ENCODE measurements at regions not wholly inside any gene's neighbourhood (a gene's known extent, or its start where the extent isn't known, plus 50 kb on each side); places are given as distances from the start of the nearest gene placed in this dataset.

DNA sequence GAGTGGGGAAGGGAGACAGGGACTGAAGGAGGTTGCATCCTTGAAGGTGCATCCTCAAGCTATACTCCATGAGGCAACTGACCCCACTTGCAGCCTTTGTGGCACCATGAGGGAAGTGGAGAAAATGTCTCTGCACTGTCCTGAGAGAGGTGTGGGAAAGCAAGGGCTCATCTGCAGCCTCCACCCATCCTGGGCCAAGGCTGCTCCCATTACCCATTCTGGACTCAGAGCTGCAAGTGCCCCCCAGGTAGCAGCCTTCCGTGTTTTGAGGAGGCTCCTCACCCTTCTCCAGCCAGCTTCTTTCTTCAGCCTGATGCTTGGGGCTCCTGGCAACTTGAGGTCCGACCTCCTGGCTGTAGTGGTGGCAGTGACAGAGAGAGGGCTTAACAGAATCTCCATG, 294.6 kb downstream of the CDH26 start:
- dilution Hi-C loops (cut with HindIII; ENCODE audit: low sequenced_read_pairs, unreplicated experiment), result no loop called here
- Histone ChIP-seq H4K20me1 (ENCODE audit: insufficient read depth, low read length) (no peaks in the 10 kb centered on the region), H3K27ac (ENCODE audit: insufficient read depth, low read length) (no peak overlapping the region), H2BK120ac (ENCODE audit: low read depth, low read length) (peak overlapping the region; percentile 35; the same call in 1 of the 2 replicates), H4K91ac (ENCODE audit: insufficient read depth, low read depth, low read length) (no peak overlapping the region; the same call in 1 of the 2 replicates), H3K56ac (ENCODE audit: extremely low read depth, insufficient read depth, low read length) (no peak overlapping the region), H3K9ac (ENCODE audit: low read depth, low read length) (no peak overlapping the region), H3K4me3 (ENCODE audit: insufficient read depth, low read depth, low read length) (no peak overlapping the region), H2AK5ac (ENCODE audit: low read depth, low read length) (no peak overlapping the region), H2AK9ac (replicated peaks; ENCODE audit: low read depth, low read length, poor library complexity) (no peak overlapping the region), H3K9me1 (ENCODE audit: insufficient read depth, low read length) (peaks cover 7% of the 10 kb centered on the region), H2BK5ac (ENCODE audit: low read depth, low read length, poor library complexity, severe bottlenecking) (no peak overlapping the region), H3K9me3 (ENCODE audit: control insufficient read depth, insufficient read depth, low read length) (peaks cover 3% of the 10 kb centered on the region; the same call in 1 of the 2 replicates), H3K4me1 (ENCODE audit: control insufficient read depth, insufficient read depth, low read length) (peaks cover 17% of the 10 kb centered on the region), H2AFZ (replicated peaks; ENCODE audit: low read length, poor library complexity) (peak overlapping the region; percentile 29), H2BK20ac (ENCODE audit: low read depth, low read length) (peak overlapping the region; percentile 49), H3K4me2 (ENCODE audit: low read depth, low read length) (no peak overlapping the region), H3K27me3 (ENCODE audit: control insufficient read depth, insufficient read depth, low read length) (no peaks in the 10 kb centered on the region), H3K14ac (replicated peaks; ENCODE audit: low read depth, low read length) (no peak overlapping the region), H4K5ac (ENCODE audit: low read depth, low read length) (no peak overlapping the region), H3K36me3 (ENCODE audit: control insufficient read depth, insufficient read depth, low read length) (no peaks in the 10 kb centered on the region), H2BK15ac (ENCODE audit: low read depth, low read length) (no peak overlapping the region), H3K79me1 (ENCODE audit: low read depth in 1 of 2, low read length in 2 of 2) (no peaks in the 10 kb centered on the region), H3K18ac (ENCODE audit: low read depth, low read length) (no peak overlapping the region), H3K4ac (ENCODE audit: low read depth, low read length) (no peak overlapping the region), H3K23ac (ENCODE audit: low read depth, low read length) (no peak overlapping the region), H4K8ac (ENCODE audit: low read depth in 2 of 2, low read length in 2 of 2) (no peak overlapping the region)
- TF ChIP-seq RFX5 (IDR thresholded peaks at IDR 0.05; ENCODE audit: low read depth, low read length) (no peak), CEBPB (IDR thresholded peaks at IDR 0.05; ENCODE audit: low read depth, low read length) (no peak), SMC3 (IDR thresholded peaks at IDR 0.05; ENCODE audit: low read depth, low read length) (no peak), BHLHE40 (IDR thresholded peaks at IDR 0.05; ENCODE audit: low read depth, low read length) (no peak), RCOR1 (IDR thresholded peaks at IDR 0.05; ENCODE audit: insufficient replicate concordance, low read length) (no peak), MXI1 (IDR thresholded peaks at IDR 0.05; ENCODE audit: borderline replicate concordance, low read depth, low read length) (no peak), FOS (IDR thresholded peaks at IDR 0.05; ENCODE audit: low read depth, low read length) (no peak), MAFK (IDR thresholded peaks at IDR 0.05; ENCODE audit: low read depth, low read length) (no peak), POLR2A (IDR thresholded peaks at IDR 0.05; ENCODE audit: low read depth, low read length) (no peak), NFE2L2 (IDR thresholded peaks at IDR 0.05; ENCODE audit: low read depth, low read length) (no peak), RAD21 (IDR thresholded peaks at IDR 0.05; ENCODE audit: low read length) (no peak), CHD1 (IDR thresholded peaks at IDR 0.05; ENCODE audit: low read depth, low read length) (no peak)
- TF ChIP-seq, protein P1, sequence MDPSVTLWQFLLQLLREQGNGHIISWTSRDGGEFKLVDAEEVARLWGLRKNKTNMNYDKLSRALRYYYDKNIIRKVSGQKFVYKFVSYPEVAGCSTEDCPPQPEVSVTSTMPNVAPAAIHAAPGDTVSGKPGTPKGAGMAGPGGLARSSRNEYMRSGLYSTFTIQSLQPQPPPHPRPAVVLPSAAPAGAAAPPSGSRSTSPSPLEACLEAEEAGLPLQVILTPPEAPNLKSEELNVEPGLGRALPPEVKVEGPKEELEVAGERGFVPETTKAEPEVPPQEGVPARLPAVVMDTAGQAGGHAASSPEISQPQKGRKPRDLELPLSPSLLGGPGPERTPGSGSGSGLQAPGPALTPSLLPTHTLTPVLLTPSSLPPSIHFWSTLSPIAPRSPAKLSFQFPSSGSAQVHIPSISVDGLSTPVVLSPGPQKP (IDR thresholded peaks at IDR 0.05; ENCODE audit: borderline replicate concordance, low read depth, low read length), result no peak
- TF ChIP-seq, protein P2, sequence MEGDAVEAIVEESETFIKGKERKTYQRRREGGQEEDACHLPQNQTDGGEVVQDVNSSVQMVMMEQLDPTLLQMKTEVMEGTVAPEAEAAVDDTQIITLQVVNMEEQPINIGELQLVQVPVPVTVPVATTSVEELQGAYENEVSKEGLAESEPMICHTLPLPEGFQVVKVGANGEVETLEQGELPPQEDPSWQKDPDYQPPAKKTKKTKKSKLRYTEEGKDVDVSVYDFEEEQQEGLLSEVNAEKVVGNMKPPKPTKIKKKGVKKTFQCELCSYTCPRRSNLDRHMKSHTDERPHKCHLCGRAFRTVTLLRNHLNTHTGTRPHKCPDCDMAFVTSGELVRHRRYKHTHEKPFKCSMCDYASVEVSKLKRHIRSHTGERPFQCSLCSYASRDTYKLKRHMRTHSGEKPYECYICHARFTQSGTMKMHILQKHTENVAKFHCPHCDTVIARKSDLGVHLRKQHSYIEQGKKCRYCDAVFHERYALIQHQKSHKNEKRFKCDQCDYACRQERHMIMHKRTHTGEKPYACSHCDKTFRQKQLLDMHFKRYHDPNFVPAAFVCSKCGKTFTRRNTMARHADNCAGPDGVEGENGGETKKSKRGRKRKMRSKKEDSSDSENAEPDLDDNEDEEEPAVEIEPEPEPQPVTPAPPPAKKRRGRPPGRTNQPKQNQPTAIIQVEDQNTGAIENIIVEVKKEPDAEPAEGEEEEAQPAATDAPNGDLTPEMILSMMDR (conservative IDR thresholded peaks at IDR 0.05; ENCODE audit: low read depth, low read length), result no peak
- TF ChIP-seq, protein P3, sequence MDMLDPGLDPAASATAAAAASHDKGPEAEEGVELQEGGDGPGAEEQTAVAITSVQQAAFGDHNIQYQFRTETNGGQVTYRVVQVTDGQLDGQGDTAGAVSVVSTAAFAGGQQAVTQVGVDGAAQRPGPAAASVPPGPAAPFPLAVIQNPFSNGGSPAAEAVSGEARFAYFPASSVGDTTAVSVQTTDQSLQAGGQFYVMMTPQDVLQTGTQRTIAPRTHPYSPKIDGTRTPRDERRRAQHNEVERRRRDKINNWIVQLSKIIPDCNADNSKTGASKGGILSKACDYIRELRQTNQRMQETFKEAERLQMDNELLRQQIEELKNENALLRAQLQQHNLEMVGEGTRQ (IDR thresholded peaks at IDR 0.05; ENCODE audit: low read depth, low read length), result no peak
- no TSS peak for BruUV-seq (replicated peaks)
- no CpG with 5 or more reads among the region's 2 CpGs for WGBS, 2 experiments (ENCODE audit: extremely low coverage in 2 of 2, insufficient read length in 1 of 2)
- intact Hi-C loops (cut with micrococcal nuclease), result no loop called here
- ChIA-PET POLR2A (ENCODE audit: unreplicated experiment) (no interaction called here), CTCF (interaction anchor here (0.7 to 1.1 kb wide), 2 partner anchors 24 to 73 kb away, joined by 3 read pairs; no protein-coding TSS in a partner anchor)
- DNase-seq, result no peak
- in situ Hi-C loops (cut with MboI; ENCODE audit: low sequenced_read_pairs), result no loop called here
- no peak for ATAC-seq (ENCODE audit: low read depth)
